ENCODE measurements at regions not wholly inside any gene's neighbourhood (a gene's known extent, or its start where the extent isn't known, plus 50 kb on each side); places are given as distances from the start of the nearest gene placed in this dataset.

DNA sequence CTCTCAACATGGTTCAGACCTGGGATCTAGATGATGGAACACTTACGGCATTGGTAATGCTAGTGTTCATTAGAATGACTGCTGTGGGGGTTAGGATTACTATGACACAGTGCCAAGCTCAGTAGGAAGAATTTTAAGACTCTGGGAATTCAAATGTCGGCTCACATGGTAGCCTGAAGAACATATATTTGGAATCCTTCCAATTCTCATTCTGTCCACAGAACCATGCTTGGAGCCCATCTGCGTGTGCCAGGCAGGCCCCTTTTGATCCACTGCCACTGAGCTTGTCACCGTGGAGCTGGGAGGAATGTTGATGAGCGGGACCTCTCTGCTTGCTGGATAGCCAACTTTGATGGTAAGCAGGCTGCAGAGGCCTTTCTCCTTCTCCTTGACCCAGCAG lies 322.0 kb upstream of the SOX11 start:
- ATAC-seq (ENCODE audit: low read depth) (no peak), DNase-seq (no peak)
- ChIA-PET POLR2A (no interaction called here), CTCF (no interaction called here)
- intact Hi-C loops (cut with micrococcal nuclease) = no loop called here
- TF ChIP-seq, protein P1, sequence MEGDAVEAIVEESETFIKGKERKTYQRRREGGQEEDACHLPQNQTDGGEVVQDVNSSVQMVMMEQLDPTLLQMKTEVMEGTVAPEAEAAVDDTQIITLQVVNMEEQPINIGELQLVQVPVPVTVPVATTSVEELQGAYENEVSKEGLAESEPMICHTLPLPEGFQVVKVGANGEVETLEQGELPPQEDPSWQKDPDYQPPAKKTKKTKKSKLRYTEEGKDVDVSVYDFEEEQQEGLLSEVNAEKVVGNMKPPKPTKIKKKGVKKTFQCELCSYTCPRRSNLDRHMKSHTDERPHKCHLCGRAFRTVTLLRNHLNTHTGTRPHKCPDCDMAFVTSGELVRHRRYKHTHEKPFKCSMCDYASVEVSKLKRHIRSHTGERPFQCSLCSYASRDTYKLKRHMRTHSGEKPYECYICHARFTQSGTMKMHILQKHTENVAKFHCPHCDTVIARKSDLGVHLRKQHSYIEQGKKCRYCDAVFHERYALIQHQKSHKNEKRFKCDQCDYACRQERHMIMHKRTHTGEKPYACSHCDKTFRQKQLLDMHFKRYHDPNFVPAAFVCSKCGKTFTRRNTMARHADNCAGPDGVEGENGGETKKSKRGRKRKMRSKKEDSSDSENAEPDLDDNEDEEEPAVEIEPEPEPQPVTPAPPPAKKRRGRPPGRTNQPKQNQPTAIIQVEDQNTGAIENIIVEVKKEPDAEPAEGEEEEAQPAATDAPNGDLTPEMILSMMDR (IDR thresholded peaks at IDR 0.05) = no peak
- Mint-ChIP-seq H3K4me3 (no peak overlapping the region), H3K4me1 (no peaks in the 10 kb centered on the region), H3K36me3 (ENCODE audit: low read depth) (no peaks in the 10 kb centered on the region), H3K27ac (no peak overlapping the region), H3K9me3 (no peaks in the 10 kb centered on the region), H3K27me3 (peaks cover 2% of the 10 kb centered on the region)

- intact Hi-C loops (cut with micrococcal nuclease) = no loop called here
- POLR2A ChIA-PET = no interaction called here
- CTCF ChIA-PET = no interaction called here
These were observed 320.0 kb upstream of the SOX11 start for GRCh38 chr2:5372141-5372540.

DNA sequence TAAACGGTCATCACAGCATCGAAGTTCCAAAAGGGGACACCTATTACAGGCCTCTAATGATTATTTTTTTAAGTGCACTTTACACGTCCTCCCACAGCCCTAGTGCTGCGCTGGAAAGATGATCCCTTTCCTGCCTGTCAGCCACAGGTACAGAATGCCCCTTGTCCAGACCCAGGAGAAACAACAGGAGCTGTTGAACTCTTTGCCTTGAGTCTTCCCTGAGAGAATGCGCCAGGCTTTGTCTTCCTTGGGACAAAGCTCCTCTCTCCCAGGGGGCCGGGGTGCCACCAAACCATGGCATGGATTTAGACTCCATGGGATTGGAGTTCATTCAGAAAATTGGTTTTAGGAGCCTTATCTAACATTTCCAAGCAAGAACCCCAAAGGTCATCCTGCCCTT lies 319.0 kb upstream of the SOX11 start:
- intact Hi-C loops (cut with micrococcal nuclease) = no loop called here
- no peak overlapping the region for H3K4me3 Mint-ChIP-seq
- CTCF ChIA-PET = no interaction called here
- TF ChIP-seq, protein P1 (IDR thresholded peaks at IDR 0.05) = no peak
- POLR2A ChIA-PET = no interaction called here
- H3K4me1 Mint-ChIP-seq = no peaks in the 10 kb centered on the region
- no peak for DNase-seq
- H3K9me3 Mint-ChIP-seq = no peaks in the 10 kb centered on the region
- H3K27me3 Mint-ChIP-seq = peaks cover 2% of the 10 kb centered on the region
- no peaks in the 10 kb centered on the region for H3K36me3 Mint-ChIP-seq (ENCODE audit: low read depth)
- H3K27ac Mint-ChIP-seq = no peak overlapping the region
- ATAC-seq (ENCODE audit: low read depth) = no peak

More at GRCh38 chr2:5372141-5372540, 320.0 kb upstream of the SOX11 start:
- ATAC-seq (ENCODE audit: low read depth) (no peak), DNase-seq (no peak)
- TF ChIP-seq, protein P1 (IDR thresholded peaks at IDR 0.05) = no peak
- no peaks in the 10 kb centered on the region for H3K9me3 Mint-ChIP-seq
- no peak overlapping the region for H3K4me3 Mint-ChIP-seq
- H3K36me3 Mint-ChIP-seq (ENCODE audit: low read depth) = no peaks in the 10 kb centered on the region
- H3K27me3 Mint-ChIP-seq = peaks cover 2% of the 10 kb centered on the region
- H3K27ac Mint-ChIP-seq = no peak overlapping the region
- H3K4me1 Mint-ChIP-seq = no peaks in the 10 kb centered on the region

DNA sequence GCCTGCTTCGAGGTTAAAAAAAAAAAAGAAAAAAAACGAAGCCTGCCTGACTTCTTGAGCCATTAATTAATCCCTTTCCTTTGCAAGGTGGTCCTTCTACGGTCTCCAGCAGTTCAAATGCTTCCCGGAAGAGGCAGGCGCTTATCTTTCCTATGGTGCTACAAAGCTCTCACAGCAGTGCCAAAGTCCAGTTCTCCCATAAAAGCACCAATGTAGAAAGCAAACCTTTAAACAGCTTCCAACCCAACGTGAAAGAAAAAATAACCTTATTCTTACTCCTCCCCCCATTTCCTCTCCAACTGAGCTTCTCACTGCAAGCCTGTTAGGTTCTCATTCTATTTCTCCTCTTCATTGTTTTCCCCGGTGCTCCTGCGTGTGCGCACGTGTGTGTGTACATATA lies 317.4 kb upstream of the SOX11 start:
- intact Hi-C loops (cut with micrococcal nuclease) = no loop called here
- H3K4me3 Mint-ChIP-seq = no peak overlapping the region
- no peak for DNase-seq
- ATAC-seq (ENCODE audit: low read depth) = no peak
- ChIA-PET CTCF (no interaction called here), POLR2A (no interaction called here)
- no peaks in the 10 kb centered on the region for H3K36me3 Mint-ChIP-seq (ENCODE audit: low read depth)
- H3K9me3 Mint-ChIP-seq = no peaks in the 10 kb centered on the region
- no peak overlapping the region for H3K27ac Mint-ChIP-seq
- no peaks in the 10 kb centered on the region for H3K4me1 Mint-ChIP-seq
- peaks cover 2% of the 10 kb centered on the region for H3K27me3 Mint-ChIP-seq
- TF ChIP-seq, protein P1 (IDR thresholded peaks at IDR 0.05) = no peak

DNA sequence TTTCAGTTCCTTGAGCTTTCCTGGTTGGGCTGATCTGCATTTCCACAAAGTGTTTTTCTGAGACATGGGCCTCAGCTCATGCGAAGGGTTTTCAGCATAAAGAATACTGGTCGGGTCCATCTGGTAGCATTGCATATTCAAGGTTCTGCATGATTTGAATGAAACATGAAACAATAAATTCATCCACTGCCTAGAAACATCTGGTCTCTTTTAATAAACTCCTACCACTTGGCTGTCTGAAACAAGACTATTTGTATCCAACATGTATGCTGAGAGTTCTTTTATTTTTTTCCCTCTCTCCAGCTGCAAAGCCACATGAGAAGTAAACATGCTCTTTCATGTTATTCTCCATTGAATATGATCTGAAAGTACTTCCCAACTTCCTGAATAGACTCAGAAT lies 314.9 kb upstream of the SOX11 start:
- peaks cover 2% of the 10 kb centered on the region for H3K27me3 Mint-ChIP-seq
- intact Hi-C loops (cut with micrococcal nuclease) = no loop called here
- DNase-seq (no peak), ATAC-seq (ENCODE audit: low read depth) (no peak)
- H3K4me3 Mint-ChIP-seq = no peak overlapping the region
- no peaks in the 10 kb centered on the region for H3K4me1 Mint-ChIP-seq
- no peaks in the 10 kb centered on the region for H3K36me3 Mint-ChIP-seq (ENCODE audit: low read depth)
- H3K27ac Mint-ChIP-seq = no peak overlapping the region
- no peaks in the 10 kb centered on the region for H3K9me3 Mint-ChIP-seq
- ChIA-PET CTCF (no interaction called here), POLR2A (no interaction called here)
- TF ChIP-seq, protein P1 (IDR thresholded peaks at IDR 0.05) = no peak

Data from activated B cell treated with CpG ODN at 0.5 μM for 24 hours (primary cell).